ENCODE measurements at regions not wholly inside any gene's neighbourhood (a gene's known extent, or its start where the extent isn't known, plus 50 kb on each side); places are given as distances from the start of the nearest gene placed in this dataset.

DNA sequence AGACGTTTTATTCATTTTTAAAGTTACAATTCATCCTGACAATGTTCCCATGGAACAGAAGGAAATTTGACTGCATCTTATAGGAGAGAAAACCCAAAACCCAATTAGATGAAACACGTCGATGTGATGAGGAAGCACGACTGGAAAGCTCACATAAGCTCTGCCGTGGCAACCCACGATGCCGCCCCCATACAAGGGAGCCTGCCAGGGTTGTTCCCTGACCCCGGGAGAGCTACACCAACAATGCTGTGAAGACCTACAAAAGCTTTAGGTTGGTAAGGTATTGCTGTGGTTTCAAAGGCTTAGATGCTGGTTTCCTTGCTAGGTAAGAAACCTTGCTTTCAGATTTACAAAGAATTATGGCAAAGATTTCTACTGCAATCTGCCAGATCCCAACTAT, 393.1 kb downstream of the KLF12 start:
- ATAC-seq: no peak

DNA sequence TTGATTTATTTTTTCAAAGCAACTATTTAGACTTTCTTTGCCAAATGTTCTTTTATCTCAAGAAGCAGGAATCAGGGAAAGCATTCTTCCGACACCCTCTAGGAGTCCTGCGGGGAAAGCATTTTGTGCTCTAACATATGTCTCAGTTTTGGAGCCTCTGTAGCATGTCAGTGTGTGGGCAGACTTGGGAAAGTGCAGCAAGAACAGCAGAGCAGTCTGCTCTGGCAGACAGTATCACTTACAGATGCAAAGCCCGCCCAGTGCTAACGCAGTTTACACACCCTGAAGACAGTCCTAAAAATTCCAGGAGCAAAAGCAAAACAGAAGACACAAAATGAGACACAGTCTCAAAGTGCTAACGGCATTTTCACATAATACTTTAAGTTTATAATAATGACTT, 393.5 kb downstream of the KLF12 start:
- ATAC-seq: no peak

DNA sequence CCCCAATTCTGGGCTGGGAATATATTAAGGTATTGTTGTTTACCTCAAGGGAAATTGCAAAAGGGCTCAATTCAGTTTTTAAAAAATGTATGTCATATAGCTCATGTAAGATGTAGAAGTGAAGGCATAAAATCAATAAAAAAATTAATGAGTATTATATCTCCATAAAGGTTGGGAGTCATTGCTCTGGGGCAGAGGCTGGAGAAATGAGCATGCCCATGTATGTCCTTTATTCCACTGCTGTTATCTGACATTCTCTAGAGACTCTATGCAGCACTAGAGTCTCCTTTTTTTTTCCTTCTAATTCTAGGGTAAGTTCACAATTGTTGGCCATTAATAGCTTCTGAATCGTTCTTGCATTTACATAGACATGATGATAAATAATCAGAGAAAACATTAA, 394.8 kb downstream of the KLF12 start:
- ATAC-seq: no peak

DNA sequence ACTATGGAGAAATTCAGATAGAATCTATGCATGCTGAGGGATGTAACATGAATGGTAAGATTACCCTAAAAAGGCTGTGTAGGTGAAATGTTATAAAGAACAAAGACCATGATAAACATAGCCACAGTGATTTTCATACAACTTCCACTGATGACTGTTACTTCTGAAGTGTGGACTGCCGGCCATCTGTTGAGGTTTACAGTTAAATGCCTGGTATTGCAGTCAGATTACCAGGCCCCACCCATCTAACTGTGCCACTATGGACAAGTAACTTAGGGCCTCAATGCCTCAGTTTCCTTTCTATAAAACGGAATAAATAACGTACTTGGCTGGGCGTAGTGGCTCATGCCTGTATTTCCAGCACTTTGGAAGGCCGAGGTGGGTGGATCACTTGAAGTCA, 395.6 kb downstream of the KLF12 start:
- ATAC-seq: no peak

DNA sequence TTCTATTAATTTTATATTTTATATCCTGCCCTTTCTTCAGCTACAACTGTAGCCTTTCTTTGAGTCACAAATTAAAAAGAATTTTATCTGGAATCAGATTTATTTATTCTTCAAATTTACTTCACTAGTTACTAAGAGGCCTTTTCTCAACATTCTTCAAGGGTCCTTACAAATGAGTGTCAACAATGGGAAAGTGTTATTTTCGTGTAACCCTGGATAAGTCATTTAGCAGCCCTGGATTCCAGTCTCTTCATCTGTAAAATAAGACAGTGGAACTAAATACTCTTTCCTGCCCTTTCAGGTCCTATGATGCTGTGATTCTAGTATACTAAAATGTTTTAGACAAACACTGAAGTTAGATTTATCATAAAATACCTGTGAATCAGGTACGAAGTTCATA, 397.0 kb downstream of the KLF12 start:
- ATAC-seq: no peak

DNA sequence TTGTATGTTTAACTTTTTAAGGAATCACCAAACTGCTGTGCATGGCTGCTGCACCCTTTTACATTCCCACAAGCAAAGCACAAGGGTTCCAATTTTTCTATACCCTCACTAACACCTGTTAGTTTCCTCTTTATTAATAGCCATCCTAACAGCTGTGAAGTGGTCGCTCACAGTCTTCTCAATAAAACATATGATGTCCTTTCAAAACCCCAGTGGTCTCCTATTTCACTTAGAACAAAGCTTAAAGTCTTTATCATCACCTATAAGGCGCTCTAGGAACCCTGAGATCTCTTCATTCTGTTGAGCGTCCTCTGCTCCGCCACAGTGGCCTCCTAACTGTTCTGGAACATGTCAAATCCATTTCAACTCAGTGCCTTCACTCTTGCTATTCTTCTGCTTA, 400.5 kb downstream of the KLF12 start:
- no peak for ATAC-seq

DNA sequence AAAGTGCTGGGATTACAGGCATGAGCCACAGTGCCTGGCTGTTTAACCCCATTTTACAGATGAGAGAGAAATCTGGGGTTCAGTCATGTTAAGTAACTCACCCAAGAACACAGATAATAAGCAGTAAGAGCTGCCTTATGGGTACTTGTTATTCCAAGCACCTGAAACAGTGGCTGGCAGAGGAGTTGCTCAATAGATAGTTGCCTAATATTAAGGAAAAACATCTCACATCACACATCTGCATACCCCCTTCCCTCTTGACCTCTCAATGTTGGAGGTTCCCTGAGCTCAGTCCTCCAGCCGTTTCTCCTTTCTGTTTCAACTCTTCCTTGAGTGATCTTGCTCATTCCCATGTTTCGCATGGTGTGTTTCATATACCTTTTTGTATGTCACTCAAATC, 401.9 kb downstream of the KLF12 start:
- no peak for ATAC-seq

DNA sequence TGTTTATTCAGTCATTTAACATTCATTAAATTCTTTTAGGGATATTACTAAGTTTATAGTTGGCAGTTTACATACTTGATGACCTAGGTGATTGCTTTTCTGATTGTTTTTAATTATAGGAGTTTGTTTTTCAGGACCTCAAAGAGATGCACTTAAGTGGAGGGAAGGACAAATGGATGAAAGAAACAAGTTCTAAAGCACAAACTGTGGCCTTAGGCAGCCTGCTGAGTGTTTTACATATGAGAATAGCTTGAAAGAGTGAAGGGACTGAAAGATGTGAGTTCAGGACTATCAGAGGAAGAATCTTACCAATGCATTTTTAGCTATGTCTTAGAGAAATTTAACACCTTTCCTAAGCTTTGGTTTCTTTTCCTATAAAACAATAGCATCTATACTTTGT, 402.6 kb downstream of the KLF12 start:
- no peak for ATAC-seq

DNA sequence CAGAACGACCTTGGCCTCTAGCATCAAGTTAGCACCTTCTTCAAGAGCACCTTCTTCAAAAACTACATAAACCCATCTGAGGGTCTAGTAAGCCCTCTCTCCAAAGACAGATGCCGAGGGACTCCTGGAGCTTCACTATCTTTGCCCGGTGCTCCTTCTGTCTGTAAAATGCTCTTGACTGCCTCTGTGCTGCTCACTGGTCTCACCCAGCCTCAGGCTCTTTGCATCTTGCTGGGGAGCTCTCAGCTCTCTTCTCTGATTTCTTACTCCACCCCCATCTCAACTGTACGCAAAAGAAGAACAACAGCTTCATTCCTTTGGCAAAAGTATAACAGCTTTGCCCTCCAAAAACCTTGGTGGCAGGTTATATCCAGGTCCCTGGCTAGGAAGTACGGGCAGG, 404.2 kb downstream of the KLF12 start:
- no peak for ATAC-seq

DNA sequence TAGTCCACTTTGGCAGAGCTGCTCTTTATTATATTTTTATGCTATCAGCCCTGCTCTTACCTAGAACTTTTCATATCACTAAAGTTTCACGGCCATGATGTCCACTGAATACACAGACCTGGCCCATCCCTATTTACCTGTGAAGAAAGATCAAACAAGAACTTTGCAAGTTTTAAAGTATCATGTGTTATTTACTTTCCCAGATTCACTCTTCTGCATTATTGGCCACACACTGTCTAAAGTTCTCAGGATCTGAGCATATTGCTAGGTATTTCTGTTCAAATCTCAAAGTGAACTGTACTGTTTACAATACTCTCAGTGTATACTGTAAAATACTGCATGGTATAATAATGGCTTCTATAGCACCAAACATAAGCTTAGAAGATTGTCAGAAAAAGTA, 405.2 kb downstream of the KLF12 start:
- no peak for ATAC-seq

DNA sequence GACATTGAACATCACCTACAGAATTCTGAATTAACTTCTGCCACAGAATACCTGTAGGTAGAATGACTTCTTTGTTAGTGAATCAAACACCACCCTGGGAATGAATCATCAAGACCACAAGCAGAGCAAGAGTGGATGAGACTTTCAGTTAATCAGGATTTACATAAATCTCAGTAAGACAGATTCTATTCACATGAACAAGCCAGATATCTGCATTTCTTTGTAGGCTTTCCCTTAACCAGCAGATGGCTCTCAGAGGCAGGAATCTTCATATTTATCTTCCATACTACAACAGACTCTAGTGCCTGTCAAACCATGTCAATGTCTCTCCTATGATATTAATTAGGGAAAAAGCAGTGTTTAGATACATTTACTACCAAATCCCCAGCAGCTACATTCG, 412.1 kb downstream of the KLF12 start:
- ATAC-seq: peak; percentile 73

DNA sequence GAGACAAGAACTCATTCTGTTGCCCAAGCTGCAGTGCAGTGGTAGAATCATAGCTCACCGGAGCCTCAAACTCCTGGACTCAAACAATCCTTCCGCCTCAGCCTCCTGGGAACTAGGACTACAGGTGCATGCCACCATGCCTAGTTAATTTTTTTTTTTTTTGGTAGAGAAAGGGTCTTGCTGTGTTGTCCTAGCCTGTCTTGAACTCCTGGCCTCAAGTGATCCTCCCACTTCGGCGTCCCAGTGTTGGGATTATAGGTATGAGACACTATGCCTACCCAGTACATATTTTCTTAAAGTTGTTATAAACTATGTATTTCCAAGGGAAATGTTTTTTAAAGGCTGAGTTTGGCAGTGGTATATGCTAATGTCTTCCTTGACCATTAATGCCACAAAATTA, 412.6 kb downstream of the KLF12 start:
- ATAC-seq: no peak

DNA sequence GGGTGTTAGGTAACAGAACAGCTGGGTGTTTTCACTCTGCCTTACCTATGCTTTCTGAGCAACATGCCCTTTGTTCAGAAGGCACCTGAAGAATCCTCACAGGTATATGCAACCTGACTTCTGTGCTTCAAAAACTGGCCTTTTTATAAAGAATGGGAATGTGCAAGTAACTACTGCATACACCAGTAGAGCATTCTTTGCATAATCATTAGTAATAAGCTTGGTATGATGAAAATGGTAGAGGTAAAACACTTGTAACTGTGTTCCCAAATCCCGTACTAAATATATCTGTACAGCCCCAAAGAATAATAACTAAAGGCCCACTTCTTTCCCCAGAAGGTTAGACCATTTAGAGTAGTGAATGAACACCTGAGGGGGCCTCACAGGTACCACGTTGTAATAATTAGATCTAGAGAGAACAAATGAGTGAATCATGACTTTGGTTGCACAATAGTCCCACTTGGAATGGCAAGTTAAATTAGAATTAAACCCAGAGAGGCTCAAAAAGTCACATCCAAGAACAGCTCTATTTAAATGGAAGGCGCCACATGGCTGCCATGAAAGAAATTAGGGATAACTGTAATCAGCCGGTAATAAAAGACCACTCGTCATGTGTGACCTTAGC, 413.9 kb downstream of the KLF12 start:
- ATAC-seq: no peak

DNA sequence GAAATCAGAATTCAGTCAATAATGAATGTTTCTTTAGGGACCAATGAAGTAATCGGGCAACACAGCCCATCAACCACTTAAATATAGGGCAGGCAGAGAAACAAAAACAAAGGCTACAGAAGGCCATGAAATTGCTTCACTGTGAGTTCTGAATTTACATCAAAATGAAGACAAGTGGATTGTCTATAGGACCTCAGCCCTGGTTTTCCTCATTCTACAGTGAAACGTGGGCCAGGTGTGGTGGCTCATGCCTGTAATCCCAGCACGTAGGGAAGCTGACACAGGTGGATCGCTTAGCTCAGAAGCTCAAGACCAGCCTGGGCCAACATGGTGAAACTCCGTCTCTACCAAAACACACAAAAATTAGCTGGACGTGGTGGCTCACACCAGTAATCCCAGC, 416.0 kb downstream of the KLF12 start:
- ATAC-seq: no peak

DNA sequence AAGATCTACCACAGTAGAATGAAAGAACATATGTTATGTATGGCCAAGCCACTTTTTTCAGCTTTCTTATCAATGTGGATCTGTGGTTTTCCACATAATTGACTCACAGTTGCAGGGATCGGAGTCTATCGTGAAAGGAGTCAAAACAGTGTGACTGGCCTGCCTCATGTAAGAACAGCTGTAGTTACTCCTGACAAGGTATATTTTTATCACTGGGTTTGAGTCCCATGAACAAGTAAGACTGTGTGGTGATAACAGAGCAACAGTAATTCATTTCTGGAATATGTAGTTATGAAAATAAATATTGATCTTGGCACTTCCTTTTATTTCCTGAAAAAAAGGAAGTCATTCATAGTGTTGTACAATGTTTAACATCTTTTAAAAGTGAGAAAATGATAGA, 416.6 kb downstream of the KLF12 start:
- no peak for ATAC-seq

DNA sequence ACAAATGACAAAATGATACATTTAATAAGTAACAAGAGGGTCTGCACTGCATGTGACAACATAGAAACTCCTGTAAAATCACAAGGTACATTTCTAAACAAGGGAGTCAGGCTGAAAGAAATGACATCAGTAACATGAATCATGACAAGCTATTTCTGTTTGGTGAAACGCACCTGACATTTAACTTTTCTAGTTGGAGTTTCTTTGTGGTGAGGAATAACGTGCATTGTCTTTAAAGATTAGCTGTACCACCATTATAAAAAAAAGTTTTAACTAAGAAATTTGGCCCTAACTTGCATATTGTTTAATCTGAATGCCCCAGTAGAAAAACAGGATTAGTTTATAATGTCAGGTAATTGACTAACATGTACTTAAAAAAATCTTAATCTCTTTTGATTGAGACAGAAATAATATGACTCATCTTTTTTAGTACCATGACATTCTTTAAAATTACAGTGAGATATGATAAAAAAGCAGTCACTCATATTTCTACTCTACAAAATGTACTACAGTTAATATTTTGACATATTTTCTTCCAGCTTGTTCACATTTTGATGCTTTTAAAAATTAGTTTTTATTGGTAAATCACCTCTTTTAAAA, 418.2 kb downstream of the KLF12 start:
- ATAC-seq: peak; percentile 83

DNA sequence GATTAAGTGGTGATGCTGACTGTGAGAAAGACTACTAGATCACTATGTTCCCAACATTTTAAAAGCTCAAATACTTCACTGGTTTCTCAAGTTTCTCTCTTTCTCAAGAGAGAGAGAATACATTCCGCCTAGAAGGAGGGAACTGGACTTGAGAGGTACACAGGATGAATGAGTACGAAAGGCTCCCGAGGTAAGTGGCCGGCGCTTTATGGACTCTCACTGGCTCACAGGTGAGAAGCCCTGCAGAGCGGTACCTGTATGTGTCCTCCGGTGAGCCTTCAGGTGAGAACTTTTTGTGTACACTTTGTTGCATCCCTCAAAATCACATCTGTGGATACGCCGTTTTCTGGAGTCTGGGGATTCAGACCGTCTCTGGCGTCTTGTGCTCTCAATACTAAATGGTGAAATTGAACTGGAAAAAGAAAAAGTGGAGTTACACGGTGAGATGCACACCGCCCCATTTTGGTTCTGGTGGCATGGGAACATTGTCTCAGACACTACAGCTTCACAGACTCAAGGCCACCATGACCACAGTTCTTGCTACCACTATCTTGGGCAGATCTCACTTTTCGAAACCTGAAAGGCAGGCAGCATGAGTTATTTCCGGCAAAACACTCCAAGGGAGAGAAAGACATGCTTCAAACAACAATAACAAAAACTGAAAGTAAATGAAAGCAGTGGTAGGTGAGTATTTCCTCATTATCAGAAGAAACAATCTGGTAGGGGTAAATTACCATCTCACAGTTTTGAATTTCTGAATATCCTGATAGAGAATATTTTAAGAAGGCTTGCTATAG, 418.9 kb downstream of the KLF12 start:
- ATAC-seq: peak; percentile 54

DNA sequence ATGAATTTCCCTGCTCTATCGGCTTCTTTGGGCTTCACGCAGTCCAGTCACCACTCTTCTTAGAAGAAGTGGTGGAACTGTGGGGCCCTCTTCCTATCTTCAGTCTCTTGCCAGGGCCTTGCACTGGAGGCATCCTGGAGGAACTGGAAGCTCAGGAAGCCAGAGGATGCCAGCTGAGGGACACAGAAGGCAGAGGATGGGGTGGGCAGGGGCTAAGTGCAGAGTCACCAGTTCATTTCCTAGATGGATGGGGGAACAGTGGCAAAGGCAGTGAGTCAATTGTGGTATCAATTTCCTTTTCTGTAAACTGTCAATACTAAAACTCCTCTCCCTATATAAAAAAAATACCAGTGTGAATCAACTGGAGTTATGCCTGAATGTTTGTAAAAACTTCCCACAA, 419.7 kb downstream of the KLF12 start:
- ATAC-seq: no peak

DNA sequence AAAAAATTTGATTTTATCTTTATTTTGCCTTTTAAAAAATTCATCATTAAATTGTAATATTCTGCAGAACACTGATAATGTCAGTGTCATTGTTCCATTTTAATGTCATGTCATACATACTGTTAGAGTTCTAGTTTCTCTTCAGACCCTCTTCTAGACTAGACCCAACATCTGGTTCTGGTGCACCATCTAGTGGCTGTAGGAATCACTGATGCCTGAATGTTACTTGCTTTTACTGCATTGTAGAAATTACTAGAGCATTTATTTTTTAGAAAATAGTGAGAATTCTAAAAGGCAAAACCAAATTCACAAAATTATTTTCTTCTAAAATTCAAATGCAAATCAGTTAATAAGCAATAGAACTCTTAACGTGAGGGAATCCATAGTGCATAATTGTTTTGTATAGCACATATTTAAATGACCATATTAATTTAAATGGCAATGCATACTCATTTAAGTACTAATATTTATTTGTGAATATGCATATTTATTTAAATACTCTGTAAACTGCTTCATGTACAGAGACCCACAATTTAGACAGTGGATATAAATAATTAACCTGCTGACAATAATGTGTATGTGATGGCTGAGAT, 425.7 kb downstream of the KLF12 start:
- peak; percentile 76 for ATAC-seq

DNA sequence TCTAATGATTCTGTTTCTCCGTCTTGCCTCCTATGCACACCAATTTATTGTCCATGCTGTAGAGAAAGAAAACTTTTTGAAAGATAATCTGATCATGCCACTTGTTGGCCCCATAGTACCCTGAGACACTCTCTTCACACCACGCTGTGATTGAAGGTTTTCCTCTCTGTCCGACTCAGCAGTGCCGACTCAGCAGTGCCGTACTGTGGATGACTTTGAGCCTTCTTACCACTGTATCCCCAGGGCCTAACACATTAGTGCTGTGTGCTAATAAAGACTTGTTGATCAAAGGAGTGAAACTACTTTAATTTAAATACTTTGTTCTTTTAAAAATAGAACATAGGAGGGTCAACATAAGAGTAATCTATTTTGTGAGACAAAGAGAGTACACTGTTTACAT, 429.6 kb downstream of the KLF12 start:
- ATAC-seq: peak; percentile 69

DNA sequence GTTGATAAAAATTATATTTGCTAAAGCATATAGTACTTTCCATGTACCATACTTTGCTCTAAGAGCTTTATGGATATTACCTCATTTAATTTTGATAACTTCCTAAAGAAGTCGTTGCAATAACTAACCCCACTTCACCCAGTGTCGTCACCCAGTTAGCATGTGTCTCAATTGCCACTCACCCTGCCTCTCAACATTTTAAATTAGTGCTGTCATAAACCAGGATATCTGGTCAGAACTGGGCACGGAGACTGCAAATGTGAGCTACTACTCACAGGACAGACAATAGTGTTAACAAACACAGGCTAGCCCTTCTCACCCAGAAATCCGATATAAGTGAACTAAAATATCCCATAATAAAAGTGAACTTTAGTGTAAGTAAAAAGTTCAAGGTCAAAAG, 430.6 kb downstream of the KLF12 start:
- peak; percentile 82 for ATAC-seq

DNA sequence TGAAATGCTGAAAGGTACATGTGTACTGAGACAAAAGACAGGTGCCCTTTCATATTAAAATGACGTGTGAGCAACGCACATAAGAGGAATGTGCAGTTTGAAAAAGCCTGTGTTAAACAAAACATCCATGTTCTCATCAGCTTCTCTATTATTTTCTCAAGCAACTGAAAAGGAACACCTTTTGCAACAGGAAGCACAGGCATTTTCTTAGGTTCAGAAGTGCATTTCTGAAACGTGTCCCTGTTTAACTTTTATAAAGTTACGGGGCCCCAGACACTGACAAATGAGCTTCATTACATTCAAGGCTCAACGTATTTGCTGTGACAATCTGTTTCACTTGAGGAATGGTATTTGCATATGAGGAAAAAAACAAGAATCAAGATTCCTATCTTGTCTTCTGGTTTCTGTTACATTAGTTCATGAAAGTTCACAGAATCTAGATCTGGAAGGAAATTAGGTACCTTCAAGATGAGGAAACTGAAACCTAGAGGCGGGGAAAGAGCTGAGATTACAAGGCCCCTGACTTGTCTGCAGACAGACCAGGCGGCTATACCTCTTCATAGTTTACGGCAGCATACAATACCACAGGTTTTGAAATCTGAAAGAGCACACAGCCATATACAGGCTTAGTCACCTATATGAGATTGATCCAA, 431.7 kb downstream of the KLF12 start:
- peak; percentile 94 for ATAC-seq

DNA sequence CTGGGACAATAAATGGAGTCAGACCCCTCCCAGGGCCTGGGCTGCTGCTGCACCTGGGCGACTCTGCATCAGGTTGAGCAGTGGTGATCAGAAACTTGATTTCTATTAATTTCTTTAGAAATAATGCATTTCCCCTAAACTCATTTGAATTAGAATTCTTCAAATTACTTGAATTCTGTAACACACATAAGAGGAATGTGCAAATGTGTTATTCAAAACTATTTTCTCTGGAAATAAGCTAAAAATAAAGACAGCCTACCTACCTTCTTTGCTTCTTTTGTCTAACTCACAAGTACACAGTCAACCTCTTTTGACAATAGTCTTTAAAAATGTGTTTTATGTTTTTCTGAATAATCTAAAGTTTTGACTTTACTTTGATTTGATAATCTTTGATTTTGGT, 433.0 kb downstream of the KLF12 start:
- ATAC-seq: no peak

All from esophagus mucosa (tissue), 1 donor.